ENCODE measurements at regions not wholly inside any gene's neighbourhood (a gene's known extent, or its start where the extent isn't known, plus 50 kb on each side); places are given as distances from the start of the nearest gene placed in this dataset.

DNA sequence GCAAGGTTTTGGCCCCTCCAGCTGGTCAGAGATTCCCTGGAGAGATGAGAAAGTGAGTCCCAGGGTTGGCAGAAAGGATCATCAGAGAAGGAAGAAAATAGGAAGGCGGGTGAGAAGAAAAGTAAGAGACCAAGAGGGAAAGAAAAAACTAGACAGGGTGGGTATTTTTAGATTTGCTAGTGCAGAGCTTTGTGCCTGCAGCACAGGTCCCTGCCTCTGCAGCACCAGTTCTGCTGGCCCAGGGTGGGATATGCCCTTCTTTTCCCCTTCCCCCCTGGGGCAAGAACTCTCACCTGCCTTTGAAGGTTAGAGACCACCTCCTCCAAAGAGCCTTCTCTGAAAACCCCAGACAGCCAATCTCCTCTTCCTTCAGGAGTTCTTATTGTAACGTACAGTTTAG lies 90.3 kb upstream of the EGFLAM start:
- no peaks in the 10 kb centered on the region for H3K9me3 ChIP-seq
- no peaks in the 10 kb centered on the region for H3K36me3 ChIP-seq
- no peak overlapping the region for H3K4me3 ChIP-seq (ENCODE audit: low read depth, low read length)
- TF ChIP-seq, protein P1, sequence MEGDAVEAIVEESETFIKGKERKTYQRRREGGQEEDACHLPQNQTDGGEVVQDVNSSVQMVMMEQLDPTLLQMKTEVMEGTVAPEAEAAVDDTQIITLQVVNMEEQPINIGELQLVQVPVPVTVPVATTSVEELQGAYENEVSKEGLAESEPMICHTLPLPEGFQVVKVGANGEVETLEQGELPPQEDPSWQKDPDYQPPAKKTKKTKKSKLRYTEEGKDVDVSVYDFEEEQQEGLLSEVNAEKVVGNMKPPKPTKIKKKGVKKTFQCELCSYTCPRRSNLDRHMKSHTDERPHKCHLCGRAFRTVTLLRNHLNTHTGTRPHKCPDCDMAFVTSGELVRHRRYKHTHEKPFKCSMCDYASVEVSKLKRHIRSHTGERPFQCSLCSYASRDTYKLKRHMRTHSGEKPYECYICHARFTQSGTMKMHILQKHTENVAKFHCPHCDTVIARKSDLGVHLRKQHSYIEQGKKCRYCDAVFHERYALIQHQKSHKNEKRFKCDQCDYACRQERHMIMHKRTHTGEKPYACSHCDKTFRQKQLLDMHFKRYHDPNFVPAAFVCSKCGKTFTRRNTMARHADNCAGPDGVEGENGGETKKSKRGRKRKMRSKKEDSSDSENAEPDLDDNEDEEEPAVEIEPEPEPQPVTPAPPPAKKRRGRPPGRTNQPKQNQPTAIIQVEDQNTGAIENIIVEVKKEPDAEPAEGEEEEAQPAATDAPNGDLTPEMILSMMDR (IDR thresholded peaks at IDR 0.05; ENCODE audit: low read depth, low read length): no peak
- no peaks in the 10 kb centered on the region for H3K27me3 ChIP-seq
- H3K4me1 ChIP-seq: no peaks in the 10 kb centered on the region
- no peak for DNase-seq

DNA sequence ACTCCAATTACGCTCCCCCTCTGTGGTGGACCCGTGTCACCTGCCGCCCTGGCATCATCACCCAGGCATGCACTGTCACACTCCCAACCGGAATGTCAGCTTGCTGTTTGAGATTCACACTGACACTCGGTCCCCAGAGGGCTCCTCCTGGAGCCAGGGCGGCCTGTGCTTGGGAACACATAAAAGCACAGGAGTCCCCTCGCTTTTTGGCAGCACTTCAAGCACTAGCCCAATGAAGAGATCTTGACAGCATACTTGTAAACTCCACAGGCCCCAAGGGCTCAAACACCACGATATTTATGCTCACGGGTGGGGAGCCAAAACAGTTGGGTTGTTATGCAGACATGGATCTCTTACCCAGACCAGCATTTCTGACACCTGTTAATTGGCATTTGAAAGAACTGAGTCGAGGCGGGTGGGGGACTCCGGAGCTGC lies 90.8 kb upstream of the EGFLAM start:
- Histone ChIP-seq H3K4me3 (ENCODE audit: low read depth, low read length) (no peak overlapping the region), H3K27me3 (no peaks in the 10 kb centered on the region), H3K4me1 (no peaks in the 10 kb centered on the region), H3K36me3 (no peaks in the 10 kb centered on the region), H3K9me3 (no peaks in the 10 kb centered on the region)
- TF ChIP-seq, protein P1 (IDR thresholded peaks at IDR 0.05; ENCODE audit: low read depth, low read length): no peak
- DNase-seq: peak; percentile 30

DNA sequence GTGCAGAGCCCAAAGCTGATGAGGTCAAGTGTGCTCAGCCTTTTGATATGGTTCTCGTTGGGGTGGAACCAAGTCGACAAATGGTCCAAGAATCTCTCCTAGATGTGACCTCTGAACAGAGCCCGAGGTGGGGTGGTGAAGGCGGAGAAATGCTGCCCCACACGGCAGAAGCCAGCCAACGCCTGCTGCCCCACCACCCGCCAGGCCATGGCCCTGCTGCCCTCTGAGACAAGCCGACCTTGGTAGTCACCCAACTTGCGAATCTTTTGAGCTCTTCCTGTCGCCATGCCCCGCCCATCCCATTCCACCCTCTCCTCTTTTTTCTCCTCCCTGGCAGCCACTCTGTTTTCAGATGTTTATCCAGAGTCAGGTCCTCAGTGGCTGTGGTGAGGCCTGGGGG lies 91.5 kb upstream of the EGFLAM start:
- TF ChIP-seq, protein P1 (IDR thresholded peaks at IDR 0.05; ENCODE audit: low read depth, low read length): no peak
- Histone ChIP-seq H3K27me3 (no peaks in the 10 kb centered on the region), H3K4me3 (ENCODE audit: low read depth, low read length) (no peak overlapping the region), H3K36me3 (no peaks in the 10 kb centered on the region), H3K9me3 (no peaks in the 10 kb centered on the region), H3K4me1 (no peaks in the 10 kb centered on the region)
- DNase-seq: no peak

DNA sequence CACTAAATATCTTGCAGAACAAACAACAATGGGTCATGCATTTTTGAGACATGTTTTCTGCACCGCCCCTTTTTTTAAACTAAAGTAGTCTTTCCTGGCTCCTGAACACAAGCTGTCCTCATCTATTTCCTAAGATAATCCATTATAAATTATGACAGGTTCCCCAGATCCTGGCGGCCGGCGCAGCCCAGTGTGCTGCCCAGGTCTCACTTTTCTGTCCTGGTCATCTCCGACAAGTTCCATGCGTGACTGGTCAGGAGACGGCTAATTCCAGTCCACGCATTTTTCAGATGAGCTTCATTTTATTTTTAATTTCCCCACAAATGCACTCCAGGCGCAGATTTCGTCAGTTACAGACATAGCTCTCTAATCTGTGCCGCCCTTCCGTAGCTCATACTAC lies 92.9 kb upstream of the EGFLAM start:
- TF ChIP-seq, protein P1 (IDR thresholded peaks at IDR 0.05; ENCODE audit: low read depth, low read length): no peak
- H3K36me3 ChIP-seq: no peaks in the 10 kb centered on the region
- DNase-seq: no peak
- H3K9me3 ChIP-seq: no peaks in the 10 kb centered on the region
- no peaks in the 10 kb centered on the region for H3K4me1 ChIP-seq
- no peak overlapping the region for H3K4me3 ChIP-seq (ENCODE audit: low read depth, low read length)
- no peaks in the 10 kb centered on the region for H3K27me3 ChIP-seq

DNA sequence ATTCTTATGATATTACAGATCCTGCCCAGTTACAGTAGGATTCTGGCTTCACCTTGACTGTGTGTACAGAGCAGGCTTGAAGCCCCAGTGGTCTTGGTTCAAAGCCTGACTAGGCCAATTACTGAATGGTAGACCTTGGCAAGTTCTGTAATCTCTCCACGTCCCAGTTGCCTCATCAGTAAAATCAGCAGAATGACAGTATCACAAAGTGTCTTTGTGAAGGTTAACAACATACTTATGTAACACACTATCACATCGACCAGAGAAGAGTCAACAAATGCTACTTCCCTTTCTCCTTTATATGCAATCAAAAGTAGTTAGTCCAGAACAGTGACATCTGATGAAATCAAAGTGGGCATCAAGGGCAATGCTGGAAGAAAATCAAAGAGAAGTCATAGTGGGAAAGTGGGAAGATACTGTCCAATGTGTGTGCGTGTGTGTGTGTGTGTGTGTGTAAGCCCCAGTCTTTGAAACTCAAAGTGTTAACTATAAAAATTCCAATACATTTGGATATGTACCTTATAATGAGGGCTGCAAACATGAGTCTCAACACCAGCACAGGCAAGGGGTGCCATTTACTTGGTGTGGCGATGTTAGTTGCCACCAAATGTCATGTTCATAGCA lies 93.5 kb upstream of the EGFLAM start:
- no peaks in the 10 kb centered on the region for H3K27me3 ChIP-seq
- H3K9me3 ChIP-seq: no peaks in the 10 kb centered on the region
- H3K4me3 ChIP-seq (ENCODE audit: low read depth, low read length): no peak overlapping the region
- TF ChIP-seq, protein P1 (IDR thresholded peaks at IDR 0.05; ENCODE audit: low read depth, low read length): no peak
- H3K36me3 ChIP-seq: no peaks in the 10 kb centered on the region
- H3K4me1 ChIP-seq: no peaks in the 10 kb centered on the region
- DNase-seq: no peak

DNA sequence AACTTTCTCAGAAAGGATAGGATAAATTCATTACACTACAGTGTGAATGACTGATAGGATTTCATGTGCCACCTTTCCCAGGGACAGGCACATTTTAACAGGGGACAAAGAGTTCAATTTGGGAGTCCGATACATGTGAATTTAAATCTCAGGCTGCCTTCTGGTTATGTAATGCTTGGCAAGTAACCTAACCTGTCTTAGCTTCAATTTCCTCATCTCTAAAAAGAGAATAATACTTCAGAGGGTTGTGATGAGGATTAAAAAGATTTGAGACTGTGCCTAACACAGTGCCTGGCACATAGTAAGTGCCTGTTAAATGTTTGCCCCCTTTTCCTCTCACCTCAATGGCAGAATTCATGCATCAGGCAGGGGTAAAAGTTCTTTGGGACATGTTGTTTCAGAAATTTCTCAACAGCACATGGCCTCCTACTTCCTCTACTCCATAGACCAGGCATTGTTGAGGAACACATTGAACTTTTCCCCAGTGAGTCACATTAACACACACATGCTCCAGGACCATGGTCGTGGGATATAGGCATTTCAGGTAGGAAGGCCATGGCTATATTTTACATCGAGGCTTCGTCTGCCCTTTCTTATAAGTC lies 94.6 kb upstream of the EGFLAM start:
- H3K27me3 ChIP-seq: no peaks in the 10 kb centered on the region
- H3K36me3 ChIP-seq: no peaks in the 10 kb centered on the region
- TF ChIP-seq, protein P1 (IDR thresholded peaks at IDR 0.05; ENCODE audit: low read depth, low read length): no peak
- no peaks in the 10 kb centered on the region for H3K9me3 ChIP-seq
- H3K4me3 ChIP-seq (ENCODE audit: low read depth, low read length): no peak overlapping the region
- DNase-seq: no peak
- no peaks in the 10 kb centered on the region for H3K4me1 ChIP-seq
